Kidney (tissue), 13 donors: ENCODE measurements at regions not wholly inside any gene's neighbourhood (a gene's known extent, or its start where the extent isn't known, plus 50 kb on each side); places are given as distances from the start of the nearest gene placed in this dataset.

Source experiments
- DNase-seq, 5 donors: peaks; one replicate each; pipeline ENCODE4 v3.0.0-alpha.2; 2013 to 2020
- FAIRE-seq: peaks from 2 replicates; lab custom pipeline; 2012; peaks lifted over from hg19 to GRCh38; lab: Jason Lieb, UNC
- H3K27ac ChIP-seq, 2 donors: one replicate each; pipeline ENCODE4 v1.7.0; 2013; ENCODE audit warnings: low read depth in 2 of 2, low read length in 2 of 2, inconsistent platforms in 1 of 2
- H3K27me3 ChIP-seq: one replicate; pipeline ENCODE4 v1.7.1; 2013; ENCODE audit warnings: low read length, inconsistent platforms; ENCODE audit not compliant: control insufficient read depth, insufficient read depth
- H3K36me3 ChIP-seq, 3 donors: one replicate each; pipeline versions ENCODE4 v1.7.0 to v1.7.1; 2013; ENCODE audit warnings: low read length in 3 of 3, control low read depth in 1 of 3, inconsistent platforms in 1 of 3; ENCODE audit not compliant: insufficient read depth in 3 of 3, control insufficient read depth in 2 of 3
- H3K4me1 ChIP-seq, 3 donors: one replicate each; pipeline versions ENCODE4 v1.7.0 to v1.7.1; 2013; ENCODE audit warnings: low read length in 3 of 3, inconsistent platforms in 1 of 3, low read depth in 1 of 3; ENCODE audit not compliant: control insufficient read depth in 2 of 3, insufficient read depth in 2 of 3
- H3K4me3 ChIP-seq, 3 donors: one replicate each; pipeline versions ENCODE4 v1.7.0 to v1.8.1; 2013; ENCODE audit warnings: low read length in 3 of 3, control low read depth in 1 of 3, inconsistent platforms in 1 of 3
- H3K9ac ChIP-seq, 3 donors: one replicate each; pipeline versions ENCODE4 v1.7.0 to v1.7.1; 2013; ENCODE audit warnings: low read length in 3 of 3, control low read depth in 1 of 3, inconsistent platforms in 1 of 3
- H3K9me3 ChIP-seq, 3 donors: one replicate each; pipeline versions ENCODE4 v1.7.0 to v1.7.1; 2013; ENCODE audit warnings: low read length in 3 of 3, control low read depth in 1 of 3, inconsistent platforms in 1 of 3; ENCODE audit not compliant: control insufficient read depth in 2 of 3, insufficient read depth in 1 of 3
- intact Hi-C: fragments of 100-400 bp; cut with DNase I; formaldehyde crosslinking; loops from one replicate; pipeline ENCODE4 v1.11.1; 2022
- TF ChIP-seq, protein P1 (sequence below): IDR thresholded peaks from 3 replicates; pipeline ENCODE4 v1.5.1; 2012; ENCODE audit warnings: mild to moderate bottlenecking, moderate library complexity, borderline replicate concordance; ENCODE audit not compliant: insufficient read depth; ENCODE audit errors: extremely low read depth
- donor health status: control.
- donor health status: control.
- donor health status: control.
- donor health status: control.
- donor health status: control.
- donor health status: DM: yes; HTN: yes; CAD: no.
- donor health status: Normal renal cell carcinoma (clear cell type).

DNA sequence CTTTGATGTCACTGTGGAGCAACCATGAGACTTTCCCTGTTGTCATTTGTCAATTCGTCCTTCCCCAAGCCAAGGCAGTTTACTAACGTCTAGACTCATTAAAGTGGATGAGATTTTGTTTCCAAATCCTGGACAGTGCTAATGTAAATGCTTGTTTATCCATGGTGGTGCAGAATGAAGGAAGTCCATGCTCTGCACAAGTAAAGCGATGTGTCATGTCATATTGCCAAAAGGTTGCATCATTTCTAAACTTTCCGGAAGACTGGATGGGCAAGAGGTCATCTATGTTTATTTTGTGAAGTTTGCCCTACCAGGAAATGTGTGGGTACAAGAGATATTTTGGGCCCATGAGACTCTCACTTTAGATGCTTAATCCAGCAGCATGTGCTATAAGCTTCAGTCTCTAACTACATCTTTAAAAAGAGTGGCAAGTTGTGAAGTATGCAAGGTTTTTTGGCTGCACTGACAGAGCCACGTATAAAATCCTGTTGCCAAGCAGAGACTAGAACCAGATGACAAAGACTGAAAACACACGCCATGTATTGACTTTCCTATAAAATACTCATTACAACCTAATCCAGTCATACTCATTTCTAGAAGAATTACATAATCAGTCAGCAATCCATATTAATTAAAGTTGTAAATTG, 72.1 kb upstream of the FNDC3B start:
- intact Hi-C loops = no loop called here
- TF ChIP-seq, protein P1, sequence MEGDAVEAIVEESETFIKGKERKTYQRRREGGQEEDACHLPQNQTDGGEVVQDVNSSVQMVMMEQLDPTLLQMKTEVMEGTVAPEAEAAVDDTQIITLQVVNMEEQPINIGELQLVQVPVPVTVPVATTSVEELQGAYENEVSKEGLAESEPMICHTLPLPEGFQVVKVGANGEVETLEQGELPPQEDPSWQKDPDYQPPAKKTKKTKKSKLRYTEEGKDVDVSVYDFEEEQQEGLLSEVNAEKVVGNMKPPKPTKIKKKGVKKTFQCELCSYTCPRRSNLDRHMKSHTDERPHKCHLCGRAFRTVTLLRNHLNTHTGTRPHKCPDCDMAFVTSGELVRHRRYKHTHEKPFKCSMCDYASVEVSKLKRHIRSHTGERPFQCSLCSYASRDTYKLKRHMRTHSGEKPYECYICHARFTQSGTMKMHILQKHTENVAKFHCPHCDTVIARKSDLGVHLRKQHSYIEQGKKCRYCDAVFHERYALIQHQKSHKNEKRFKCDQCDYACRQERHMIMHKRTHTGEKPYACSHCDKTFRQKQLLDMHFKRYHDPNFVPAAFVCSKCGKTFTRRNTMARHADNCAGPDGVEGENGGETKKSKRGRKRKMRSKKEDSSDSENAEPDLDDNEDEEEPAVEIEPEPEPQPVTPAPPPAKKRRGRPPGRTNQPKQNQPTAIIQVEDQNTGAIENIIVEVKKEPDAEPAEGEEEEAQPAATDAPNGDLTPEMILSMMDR = no peak
- no peak for FAIRE-seq

DNA sequence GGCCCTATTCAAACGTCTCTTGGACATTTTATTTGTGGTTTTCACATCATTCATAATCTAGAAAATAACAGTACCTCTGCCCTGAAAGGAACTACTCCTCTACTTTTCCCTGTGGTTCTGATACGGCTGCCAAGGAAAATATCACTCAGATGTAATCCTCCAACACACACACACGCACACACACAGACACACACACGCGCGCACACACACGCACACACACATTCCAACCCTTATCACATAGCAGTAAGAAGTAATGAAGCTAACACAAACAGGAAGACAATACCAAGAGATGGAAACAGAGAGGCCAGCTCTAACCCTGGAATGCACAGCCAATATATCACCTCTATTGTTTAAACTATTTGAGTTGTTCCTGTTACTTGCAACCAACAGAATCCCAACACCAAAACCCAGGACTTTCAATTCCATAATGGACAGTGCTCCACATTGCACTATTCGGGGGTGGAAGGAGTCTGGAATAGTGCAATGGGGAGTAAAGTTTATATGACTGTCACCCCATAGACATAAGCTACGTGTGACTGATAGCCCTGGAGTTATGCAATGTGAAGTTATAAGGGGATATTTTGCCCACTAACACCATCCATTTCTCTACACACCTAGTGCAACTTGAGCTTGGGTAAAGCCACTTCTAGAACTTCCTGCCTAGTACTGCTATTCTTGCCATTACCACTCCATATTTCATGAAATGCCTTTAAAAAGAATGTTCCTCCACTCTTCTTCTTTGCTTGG, 71.3 kb upstream of the FNDC3B start:
- peak in 3 of 5 donors; percentile 26 to 59 (median 43) for DNase-seq
- H3K9ac ChIP-seq = no peak overlapping the region

More for the DNA sequence above, 72.1 kb upstream of the FNDC3B start:
- Histone ChIP-seq H3K9me3 (no peaks in the 10 kb centered on the region), H3K27me3 (no peaks in the 10 kb centered on the region), H3K27ac (peak overlapping the region in 1 of 2 donors; percentile 5), H3K9ac (no peak overlapping the region), H3K4me3 (no peak overlapping the region), H3K36me3 (no peaks in the 10 kb centered on the region), H3K4me1 (peaks cover 5 to 6% (median 5%) of the 10 kb centered on the region in 3 donors)
- DNase-seq = peak in 1 of 5 donors; percentile 16

DNA sequence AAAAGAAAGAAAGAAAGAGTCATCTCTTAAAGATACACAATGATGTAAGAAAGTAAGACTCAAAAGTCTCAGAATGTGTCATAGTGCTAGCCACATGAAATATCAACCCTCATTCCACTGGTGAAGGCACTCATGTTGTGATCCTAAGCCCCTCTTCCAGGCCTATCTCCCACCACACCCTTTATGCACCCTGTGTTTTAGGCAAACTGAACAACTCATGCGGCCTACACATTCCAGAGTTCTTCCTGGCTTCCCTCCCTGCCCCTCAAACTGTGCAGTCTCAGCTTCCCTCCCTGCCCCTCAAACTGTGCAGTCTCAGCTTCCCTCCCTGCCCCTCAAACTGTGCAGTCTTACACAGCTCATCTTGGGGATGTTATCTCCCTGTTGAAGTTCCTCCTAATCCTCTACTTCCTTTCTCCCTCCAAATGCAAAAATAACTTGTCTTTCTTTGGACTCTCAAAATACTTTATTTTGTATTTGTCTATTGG, 69.0 kb upstream of the FNDC3B start:
- no peak overlapping the region for H3K27ac ChIP-seq
- TF ChIP-seq, protein P1 = no peak
- H3K4me3 ChIP-seq = no peak overlapping the region
- H3K36me3 ChIP-seq = no peaks in the 10 kb centered on the region
- FAIRE-seq (no peak), DNase-seq (no peak)
- no peaks in the 10 kb centered on the region for H3K27me3 ChIP-seq
- H3K9me3 ChIP-seq = no peaks in the 10 kb centered on the region
- peaks cover 5 to 7% (median 7%) of the 10 kb centered on the region in 3 donors for H3K4me1 ChIP-seq
- intact Hi-C loops = no loop called here
- no peak overlapping the region for H3K9ac ChIP-seq

More for the DNA sequence above, 71.3 kb upstream of the FNDC3B start:
- H3K4me1 ChIP-seq = peaks cover 5 to 7% (median 6%) of the 10 kb centered on the region in 3 donors
- H3K27ac ChIP-seq = no peak overlapping the region
- H3K9me3 ChIP-seq = no peaks in the 10 kb centered on the region
- intact Hi-C loops = no loop called here
- H3K27me3 ChIP-seq = no peaks in the 10 kb centered on the region
- no peak for FAIRE-seq
- TF ChIP-seq, protein P1 = no peak
- H3K4me3 ChIP-seq = no peak overlapping the region
- H3K36me3 ChIP-seq = no peaks in the 10 kb centered on the region
